Fibroblast of lung (primary cell): ENCODE measurements at regions not wholly inside any gene's neighbourhood (a gene's known extent, or its start where the extent isn't known, plus 50 kb on each side); places are given as distances from the start of the nearest gene placed in this dataset.

Experiments used
- EZH2 ChIP-seq: IDR thresholded peaks from 2 replicates; pipeline ENCODE4 v1.5.1; 2012; ENCODE audit warnings: low read length, control low read depth, mild to moderate bottlenecking; ENCODE audit errors: missing control alignments
- TF ChIP-seq, protein P1 (sequence below), 2 donors: IDR thresholded peaks in 1 of 2; conservative IDR thresholded peaks in 1 of 2; 1 replicate in 1 of 2; 2 replicates in 1 of 2; pipeline ENCODE4 v1.5.1; 2011 to 2012; ENCODE audit warnings: low read length in 2 of 2, control low read depth in 1 of 2, inconsistent platforms in 1 of 2, low read depth in 1 of 2, mild to moderate bottlenecking in 1 of 2

DNA sequence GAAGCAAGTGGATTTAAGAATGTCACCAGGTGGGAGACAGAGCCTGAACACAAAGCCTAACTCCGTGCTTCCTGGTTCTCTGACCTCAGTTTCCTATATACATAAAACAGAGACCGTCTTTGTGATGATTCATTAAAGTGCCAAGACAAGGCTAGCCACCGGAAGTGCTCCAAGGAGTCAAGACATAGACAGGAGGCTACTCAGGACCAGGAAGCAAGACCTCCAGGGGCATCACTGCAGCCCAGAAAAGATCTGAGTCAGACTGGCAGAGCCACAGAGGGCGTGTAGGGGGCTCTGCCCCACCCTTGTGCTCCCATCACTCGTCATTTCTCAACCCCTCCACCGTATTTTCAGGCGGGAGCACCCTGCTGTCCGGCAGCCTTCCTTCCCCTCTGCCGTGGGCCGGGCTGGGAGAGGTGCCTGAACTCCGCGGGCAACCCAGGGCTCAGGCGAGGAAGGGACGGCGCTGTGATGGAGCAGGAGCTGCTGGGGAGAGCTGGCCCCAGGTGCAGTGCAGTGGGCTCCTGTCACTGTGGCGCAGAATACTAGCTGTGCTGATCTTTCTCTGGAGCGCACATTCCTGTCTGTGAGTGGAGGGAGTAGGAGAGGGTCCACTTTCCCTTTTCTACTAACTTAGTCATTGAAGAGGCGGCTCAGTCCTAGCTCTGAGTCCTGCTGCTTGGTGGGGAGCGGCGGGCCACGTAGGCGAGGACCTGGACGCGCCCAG lies 134.7 kb upstream of the GPR12 start:
- TF ChIP-seq, protein P1, sequence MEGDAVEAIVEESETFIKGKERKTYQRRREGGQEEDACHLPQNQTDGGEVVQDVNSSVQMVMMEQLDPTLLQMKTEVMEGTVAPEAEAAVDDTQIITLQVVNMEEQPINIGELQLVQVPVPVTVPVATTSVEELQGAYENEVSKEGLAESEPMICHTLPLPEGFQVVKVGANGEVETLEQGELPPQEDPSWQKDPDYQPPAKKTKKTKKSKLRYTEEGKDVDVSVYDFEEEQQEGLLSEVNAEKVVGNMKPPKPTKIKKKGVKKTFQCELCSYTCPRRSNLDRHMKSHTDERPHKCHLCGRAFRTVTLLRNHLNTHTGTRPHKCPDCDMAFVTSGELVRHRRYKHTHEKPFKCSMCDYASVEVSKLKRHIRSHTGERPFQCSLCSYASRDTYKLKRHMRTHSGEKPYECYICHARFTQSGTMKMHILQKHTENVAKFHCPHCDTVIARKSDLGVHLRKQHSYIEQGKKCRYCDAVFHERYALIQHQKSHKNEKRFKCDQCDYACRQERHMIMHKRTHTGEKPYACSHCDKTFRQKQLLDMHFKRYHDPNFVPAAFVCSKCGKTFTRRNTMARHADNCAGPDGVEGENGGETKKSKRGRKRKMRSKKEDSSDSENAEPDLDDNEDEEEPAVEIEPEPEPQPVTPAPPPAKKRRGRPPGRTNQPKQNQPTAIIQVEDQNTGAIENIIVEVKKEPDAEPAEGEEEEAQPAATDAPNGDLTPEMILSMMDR (conservative IDR thresholded peaks at IDR 0.05 in 1 of 2, IDR thresholded peaks at IDR 0.05 in 1 of 2; ENCODE audit: low read depth in 1 of 2, low read length in 2 of 2) = no peak
- no peak for TF ChIP-seq EZH2
